ENCODE measurements at regions not wholly inside any gene's neighbourhood (a gene's known extent, or its start where the extent isn't known, plus 50 kb on each side); places are given as distances from the start of the nearest gene placed in this dataset.

- TF ChIP-seq CTCF (IDR thresholded peaks at IDR 0.05) = no peak
- no peak for TF ChIP-seq EP300 (IDR thresholded peaks at IDR 0.05; ENCODE audit: low read depth)
Measured at GRCh38 chr18:77526962-77527361, 277.3 kb downstream of the GALR1 start.
